Thoracic aorta (tissue), 2 donors: ENCODE measurements at regions not wholly inside any gene's neighbourhood (a gene's known extent, or its start where the extent isn't known, plus 50 kb on each side); places are given as distances from the start of the nearest gene placed in this dataset.

Experiments used
- ATAC-seq: fragments of 150-250 bp; one replicate; pipeline ENCODE4 v1.8.0; 2017; ENCODE audit warnings: low read depth; ENCODE audit not compliant: insufficient number of reproducible peaks, low FRiP score
- DNase-seq: peaks from one replicate; pipeline ENCODE4 v3.0.0-alpha.2; 2020; ENCODE audit warnings: low spot score
- H3K27ac ChIP-seq, 2 donors: fragments of 200-600 bp; sonication (generic); 1 replicate in 1 of 2; 2 replicates in 1 of 2; pipeline ENCODE4 v1.5.1; 2016; ENCODE audit warnings: mild to moderate bottlenecking in 2 of 2, moderate library complexity in 2 of 2
- H3K27me3 ChIP-seq: fragments of 200-600 bp; sonication (generic); replicated peaks from 2 replicates; pipeline ENCODE4 v1.6.0; 2016; ENCODE audit warnings: mild to moderate bottlenecking; ENCODE audit not compliant: insufficient read depth
- H3K36me3 ChIP-seq: fragments of 200-600 bp; sonication (generic); one replicate; pipeline ENCODE4 v1.5.1; 2016
- H3K4me1 ChIP-seq, 2 donors: fragments of 200-600 bp; sonication (generic); 1 replicate in 1 of 2; 2 replicates in 1 of 2; pipeline versions ENCODE4 v1.5.1 to v1.6.0; 2016; ENCODE audit warnings: low read depth in 2 of 2, mild to moderate bottlenecking in 1 of 2; ENCODE audit not compliant: control insufficient read depth in 1 of 2
- H3K4me3 ChIP-seq: fragments of 200-600 bp; sonication (generic); 2 replicates; pipeline ENCODE4 v1.5.1; 2016; ENCODE audit warnings: mild to moderate bottlenecking
- H3K9me3 ChIP-seq: fragments of 200-600 bp; sonication (generic); 2 replicates; pipeline ENCODE4 v1.5.1; 2016
- CTCF ChIP-seq: fragments of 200-600 bp; sonication (generic); IDR thresholded peaks from one replicate; pipeline ENCODE4 v1.5.1; 2019; ENCODE audit warnings: antibody characterized with exemption

GRCh38 chr11:110032957-110033570 is 60.1 kb upstream of the ZC3H12C start:
- Histone ChIP-seq H3K27ac (no peak overlapping the region), H3K4me3 (no peak overlapping the region), H3K36me3 (no peaks in the 10 kb centered on the region), H3K9me3 (no peaks in the 10 kb centered on the region), H3K4me1 (no peaks in the 10 kb centered on the region), H3K27me3 (no peaks in the 10 kb centered on the region)
- DNase-seq (no peak), ATAC-seq (no peak)
- no peak for TF ChIP-seq CTCF

- H3K27ac ChIP-seq, result no peak overlapping the region
- H3K4me1 ChIP-seq, result no peaks in the 10 kb centered on the region
- no peaks in the 10 kb centered on the region for H3K9me3 ChIP-seq
- DNase-seq (no peak), ATAC-seq (no peak)
- no peak for TF ChIP-seq CTCF
- no peaks in the 10 kb centered on the region for H3K36me3 ChIP-seq
- no peak overlapping the region for H3K4me3 ChIP-seq
- no peaks in the 10 kb centered on the region for H3K27me3 ChIP-seq
These were observed 58.4 kb upstream of the ZC3H12C start for GRCh38 chr11:110034806-110035205.

- H3K9me3 ChIP-seq, result no peaks in the 10 kb centered on the region
- no peak for DNase-seq
- H3K27ac ChIP-seq, result no peak overlapping the region
- no peaks in the 10 kb centered on the region for H3K27me3 ChIP-seq
- no peak for TF ChIP-seq CTCF
- ATAC-seq, result no peak
- H3K4me3 ChIP-seq, result no peak overlapping the region
- H3K36me3 ChIP-seq, result no peaks in the 10 kb centered on the region
- no peaks in the 10 kb centered on the region for H3K4me1 ChIP-seq
These were observed 57.8 kb upstream of the ZC3H12C start for GRCh38 chr11:110035357-110035756.

GRCh38 chr11:110038201-110038600 is 55.0 kb upstream of the ZC3H12C start:
- Histone ChIP-seq H3K4me1 (no peaks in the 10 kb centered on the region), H3K36me3 (no peaks in the 10 kb centered on the region), H3K27me3 (no peaks in the 10 kb centered on the region), H3K4me3 (no peak overlapping the region), H3K27ac (no peak overlapping the region), H3K9me3 (no peaks in the 10 kb centered on the region)
- no peak for TF ChIP-seq CTCF
- DNase-seq (no peak), ATAC-seq (no peak)
